ENCODE measurements at regions not wholly inside any gene's neighbourhood (a gene's known extent, or its start where the extent isn't known, plus 50 kb on each side); places are given as distances from the start of the nearest gene placed in this dataset.

DNA sequence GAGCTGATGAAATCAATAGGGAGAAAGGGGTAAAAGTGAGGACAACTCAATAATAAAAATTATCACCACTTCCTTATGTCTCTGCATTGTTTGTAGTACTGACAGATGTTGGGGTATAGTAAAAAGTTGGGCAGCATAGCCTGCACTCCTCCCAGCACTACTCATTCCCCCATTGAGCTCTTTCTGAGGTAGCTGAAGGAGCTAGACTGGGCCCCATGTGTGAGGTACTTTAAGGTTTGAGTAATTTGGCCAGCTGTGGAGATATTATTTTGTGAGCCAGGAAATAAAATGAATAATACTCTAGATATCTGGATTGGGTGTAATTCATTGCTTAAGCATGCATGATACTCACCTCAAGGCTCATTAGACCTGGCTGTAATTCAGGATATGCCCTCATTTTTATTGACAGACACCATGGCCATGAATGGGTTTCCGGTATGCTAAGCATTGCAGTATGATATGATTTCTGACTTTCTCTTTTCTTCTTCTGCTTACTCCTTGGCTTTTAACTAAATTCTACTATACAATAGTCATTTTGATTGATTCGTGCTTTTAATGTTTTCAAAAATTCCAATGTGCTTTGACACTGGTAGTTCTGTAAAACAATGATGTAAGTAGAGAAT, 283.9 kb upstream of the RIMS1 start:
- no peaks in the 10 kb centered on the region for H3K36me3 ChIP-seq (ENCODE audit: control insufficient read depth, insufficient read depth, low read length)
- no peak overlapping the region for H3K4me3 ChIP-seq (ENCODE audit: low read length)
- H3K27me3 ChIP-seq (ENCODE audit: control insufficient read depth, insufficient read depth, low read length), result no peaks in the 10 kb centered on the region
- no peak overlapping the region for H3K9ac ChIP-seq (ENCODE audit: low read length)
- no peaks in the 10 kb centered on the region for H3K4me1 ChIP-seq (ENCODE audit: control insufficient read depth, insufficient read depth, low read length)
- H3K9me3 ChIP-seq (ENCODE audit: control insufficient read depth, low read length), result no peaks in the 10 kb centered on the region

DNA sequence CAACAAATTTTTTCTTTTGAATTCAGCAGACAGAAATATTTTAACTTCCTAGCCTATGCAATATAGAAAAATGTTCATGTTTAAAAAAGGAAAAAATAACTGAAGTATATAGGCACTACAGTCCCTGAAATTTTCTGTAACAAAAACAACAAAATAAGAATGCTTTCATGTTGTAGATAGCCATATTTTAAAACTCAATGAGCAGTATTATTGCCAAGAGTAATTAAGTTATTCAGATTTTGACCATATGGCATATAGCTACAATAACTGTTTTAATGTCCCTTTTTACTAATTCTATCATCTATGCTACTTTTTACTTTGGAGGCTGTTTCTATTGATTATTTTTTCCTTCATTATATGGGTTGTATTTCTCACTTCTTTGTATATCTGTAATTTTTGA, 283.3 kb upstream of the RIMS1 start:
- H3K9me3 ChIP-seq (ENCODE audit: control insufficient read depth, low read length), result no peaks in the 10 kb centered on the region
- no peaks in the 10 kb centered on the region for H3K36me3 ChIP-seq (ENCODE audit: control insufficient read depth, insufficient read depth, low read length)
- no peaks in the 10 kb centered on the region for H3K4me1 ChIP-seq (ENCODE audit: control insufficient read depth, insufficient read depth, low read length)
- H3K9ac ChIP-seq (ENCODE audit: low read length), result no peak overlapping the region
- H3K27me3 ChIP-seq (ENCODE audit: control insufficient read depth, insufficient read depth, low read length), result no peaks in the 10 kb centered on the region
- H3K4me3 ChIP-seq (ENCODE audit: low read length), result no peak overlapping the region

DNA sequence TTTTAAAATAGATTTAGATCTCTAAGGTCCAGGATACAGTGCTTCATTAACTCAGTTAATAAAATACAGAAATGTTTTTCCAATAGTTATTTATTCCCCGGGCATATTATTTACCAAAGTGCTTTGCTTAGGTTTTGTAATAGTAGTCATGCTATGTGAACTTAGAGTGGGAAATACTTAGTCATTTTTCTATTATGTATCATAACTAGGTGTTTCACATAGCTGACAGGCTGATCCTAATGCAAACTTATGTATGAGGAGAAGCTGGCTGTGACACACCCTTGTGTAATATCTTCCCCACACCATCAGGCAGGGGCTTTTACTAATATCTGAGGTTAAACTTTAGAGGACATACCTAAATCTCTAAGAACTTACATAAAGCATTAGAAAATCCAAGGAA, 277.7 kb upstream of the RIMS1 start:
- H3K4me3 ChIP-seq (ENCODE audit: low read length), result no peak overlapping the region
- no peaks in the 10 kb centered on the region for H3K36me3 ChIP-seq (ENCODE audit: control insufficient read depth, insufficient read depth, low read length)

DNA sequence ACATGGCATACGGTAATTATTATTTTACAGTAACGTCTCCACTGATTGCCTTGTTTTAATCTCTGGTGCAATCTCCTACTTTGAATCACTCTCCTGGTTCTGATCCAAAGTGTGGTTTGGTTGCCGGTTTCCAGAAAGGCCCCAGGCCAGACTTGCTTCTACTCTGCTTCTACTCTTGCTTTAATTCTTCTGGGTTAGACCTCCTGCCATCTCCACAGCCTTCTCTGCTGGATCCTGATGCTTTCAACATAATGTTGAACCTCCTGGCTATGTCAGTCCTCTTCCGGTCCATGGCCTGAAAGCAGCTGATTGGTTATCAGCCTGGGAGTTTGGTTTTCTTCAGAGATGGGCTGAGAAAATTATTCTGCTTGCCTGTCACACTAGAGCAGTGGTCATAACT, 266.5 kb upstream of the RIMS1 start:
- Histone ChIP-seq H3K9ac (ENCODE audit: low read length) (no peak overlapping the region), H3K4me3 (ENCODE audit: low read length) (no peak overlapping the region), H3K27me3 (ENCODE audit: control insufficient read depth, insufficient read depth, low read length) (no peaks in the 10 kb centered on the region), H3K36me3 (ENCODE audit: control insufficient read depth, insufficient read depth, low read length) (no peaks in the 10 kb centered on the region), H3K9me3 (ENCODE audit: control insufficient read depth, low read length) (no peaks in the 10 kb centered on the region), H3K4me1 (ENCODE audit: control insufficient read depth, insufficient read depth, low read length) (no peaks in the 10 kb centered on the region)

More for the DNA sequence above, 277.7 kb upstream of the RIMS1 start:
- H3K9me3 ChIP-seq (ENCODE audit: control insufficient read depth, low read length), result no peaks in the 10 kb centered on the region
- no peaks in the 10 kb centered on the region for H3K27me3 ChIP-seq (ENCODE audit: control insufficient read depth, insufficient read depth, low read length)
- no peaks in the 10 kb centered on the region for H3K4me1 ChIP-seq (ENCODE audit: control insufficient read depth, insufficient read depth, low read length)
- no peak overlapping the region for H3K9ac ChIP-seq (ENCODE audit: low read length)

DNA sequence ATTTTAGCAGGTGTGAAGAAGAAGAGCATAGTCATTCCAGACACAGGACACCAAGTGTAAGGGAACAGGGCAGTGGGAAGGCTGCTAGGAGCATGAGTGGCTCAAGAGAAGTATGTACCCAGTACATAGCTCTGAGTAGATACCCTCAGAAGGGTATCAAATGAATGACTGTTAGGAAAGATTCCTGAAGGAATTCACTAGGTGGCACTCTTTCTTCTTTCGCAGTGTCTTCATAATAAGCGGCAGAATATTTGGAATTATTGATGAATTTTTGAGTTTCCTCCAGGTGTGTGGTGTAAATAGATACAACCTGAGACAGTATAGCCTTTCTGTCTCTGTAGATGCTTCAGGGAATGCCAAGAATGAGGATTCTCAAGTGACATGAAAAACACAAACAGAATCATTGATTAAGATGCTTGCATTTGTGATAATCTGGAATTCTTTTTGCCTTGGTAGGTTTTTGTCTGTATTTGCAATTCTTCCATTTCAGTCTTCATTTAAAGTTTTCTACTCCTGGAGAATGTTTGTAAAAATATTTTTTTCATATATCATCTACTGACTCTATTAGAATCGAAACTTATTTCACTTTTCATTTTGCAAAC, 264.3 kb upstream of the RIMS1 start:
- no peak overlapping the region for H3K9ac ChIP-seq (ENCODE audit: low read length)
- no peak overlapping the region for H3K4me3 ChIP-seq (ENCODE audit: low read length)
- H3K4me1 ChIP-seq (ENCODE audit: control insufficient read depth, insufficient read depth, low read length), result no peaks in the 10 kb centered on the region
- H3K9me3 ChIP-seq (ENCODE audit: control insufficient read depth, low read length), result no peaks in the 10 kb centered on the region
- H3K27me3 ChIP-seq (ENCODE audit: control insufficient read depth, insufficient read depth, low read length), result no peaks in the 10 kb centered on the region
- H3K36me3 ChIP-seq (ENCODE audit: control insufficient read depth, insufficient read depth, low read length), result no peaks in the 10 kb centered on the region

DNA sequence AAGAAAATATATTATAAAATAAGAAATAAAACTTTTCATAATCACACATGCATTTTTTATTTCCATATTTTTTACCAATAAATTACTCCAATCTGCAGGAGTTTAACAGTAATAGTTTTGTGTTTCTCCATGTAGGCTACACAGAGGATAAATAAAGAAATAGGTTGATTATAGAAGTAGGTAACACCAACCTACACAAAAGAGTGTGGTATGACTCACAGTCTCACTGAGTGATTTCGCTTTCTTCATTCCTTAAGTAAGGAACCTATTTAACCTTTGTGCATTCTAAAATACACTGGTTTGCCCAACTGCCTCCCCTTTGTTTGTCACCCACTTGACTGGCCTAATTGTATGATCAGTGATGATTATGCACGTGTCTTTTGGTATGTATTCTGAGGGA, 244.2 kb upstream of the RIMS1 start:
- Histone ChIP-seq H3K27me3 (ENCODE audit: control insufficient read depth, insufficient read depth, low read length) (no peaks in the 10 kb centered on the region), H3K9ac (ENCODE audit: low read length) (no peak overlapping the region), H3K36me3 (ENCODE audit: control insufficient read depth, insufficient read depth, low read length) (no peaks in the 10 kb centered on the region), H3K4me3 (ENCODE audit: low read length) (no peak overlapping the region), H3K4me1 (ENCODE audit: control insufficient read depth, insufficient read depth, low read length) (no peaks in the 10 kb centered on the region), H3K9me3 (ENCODE audit: control insufficient read depth, low read length) (no peaks in the 10 kb centered on the region)

DNA sequence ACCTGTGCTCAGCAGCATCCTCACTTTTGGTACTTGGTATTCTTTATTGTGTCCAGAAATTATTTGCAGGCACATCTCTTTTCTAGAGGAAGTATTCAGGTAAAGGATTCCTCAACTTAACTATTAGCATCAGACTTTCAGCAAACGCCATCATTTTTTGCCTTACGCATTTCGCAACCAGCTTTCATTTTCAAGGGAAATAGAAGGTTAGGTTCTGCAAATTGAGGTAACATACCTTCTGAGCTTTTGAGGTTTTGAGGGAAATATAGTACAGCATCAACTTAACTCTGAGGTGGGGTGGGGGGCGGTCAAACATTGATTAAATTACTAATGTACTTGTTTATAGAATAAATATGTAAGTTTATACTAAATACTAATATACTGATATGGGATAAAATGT, 243.6 kb upstream of the RIMS1 start:
- Histone ChIP-seq H3K9me3 (ENCODE audit: control insufficient read depth, low read length) (no peaks in the 10 kb centered on the region), H3K9ac (ENCODE audit: low read length) (no peak overlapping the region), H3K4me3 (ENCODE audit: low read length) (no peak overlapping the region), H3K36me3 (ENCODE audit: control insufficient read depth, insufficient read depth, low read length) (no peaks in the 10 kb centered on the region), H3K27me3 (ENCODE audit: control insufficient read depth, insufficient read depth, low read length) (no peaks in the 10 kb centered on the region), H3K4me1 (ENCODE audit: control insufficient read depth, insufficient read depth, low read length) (no peaks in the 10 kb centered on the region)

DNA sequence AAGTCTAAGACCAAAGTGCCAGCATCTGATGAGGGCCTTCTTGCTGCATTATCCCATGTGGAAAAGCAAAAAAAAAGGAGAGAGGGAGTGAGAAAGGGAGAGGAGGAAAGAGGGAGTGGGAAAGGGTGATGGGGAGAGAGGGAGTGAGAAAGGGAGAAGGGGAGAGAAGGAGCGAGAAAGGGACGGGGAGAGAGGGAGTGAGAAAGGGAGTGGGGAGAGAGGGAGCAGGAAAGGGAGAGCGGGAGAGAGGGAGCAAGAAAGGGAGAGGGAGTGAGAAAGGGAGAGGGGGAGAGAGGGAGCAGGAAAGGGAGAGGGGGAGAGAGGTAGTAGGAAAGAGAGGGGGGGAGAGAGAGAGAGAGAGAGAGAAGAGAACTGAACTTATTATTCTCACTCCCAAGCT, 241.1 kb upstream of the RIMS1 start:
- H3K9me3 ChIP-seq (ENCODE audit: control insufficient read depth, low read length), result no peaks in the 10 kb centered on the region

DNA sequence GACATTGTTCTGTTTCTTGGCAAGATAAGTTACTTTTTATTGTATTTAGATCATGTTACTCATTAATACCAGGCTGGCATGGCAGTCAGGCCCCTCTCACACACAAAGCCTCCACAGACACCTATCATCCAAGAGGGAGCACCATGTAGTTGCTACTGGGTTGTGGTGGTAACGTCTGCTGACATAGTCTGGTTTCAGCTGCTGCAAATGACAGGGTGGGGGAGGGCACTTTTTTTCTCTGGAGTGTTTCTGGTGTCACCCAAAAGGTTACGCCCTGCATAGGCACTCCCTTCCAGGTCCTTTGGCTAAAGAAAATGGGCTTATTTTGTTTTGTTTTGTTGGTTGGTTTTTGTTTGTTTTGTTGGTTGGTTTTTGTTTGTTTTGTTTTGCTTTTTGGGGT, 236.4 kb upstream of the RIMS1 start:
- H3K4me1 ChIP-seq (ENCODE audit: control insufficient read depth, insufficient read depth, low read length), result no peaks in the 10 kb centered on the region
- no peaks in the 10 kb centered on the region for H3K27me3 ChIP-seq (ENCODE audit: control insufficient read depth, insufficient read depth, low read length)
- no peaks in the 10 kb centered on the region for H3K36me3 ChIP-seq (ENCODE audit: control insufficient read depth, insufficient read depth, low read length)
- H3K9ac ChIP-seq (ENCODE audit: low read length), result no peak overlapping the region
- H3K4me3 ChIP-seq (ENCODE audit: low read length), result no peak overlapping the region
- H3K9me3 ChIP-seq (ENCODE audit: control insufficient read depth, low read length), result no peaks in the 10 kb centered on the region

More for the DNA sequence above, 241.1 kb upstream of the RIMS1 start:
- H3K36me3 ChIP-seq (ENCODE audit: control insufficient read depth, insufficient read depth, low read length), result no peaks in the 10 kb centered on the region
- no peaks in the 10 kb centered on the region for H3K4me1 ChIP-seq (ENCODE audit: control insufficient read depth, insufficient read depth, low read length)
- H3K27me3 ChIP-seq (ENCODE audit: control insufficient read depth, insufficient read depth, low read length), result no peaks in the 10 kb centered on the region
- no peak overlapping the region for H3K9ac ChIP-seq (ENCODE audit: low read length)
- no peak overlapping the region for H3K4me3 ChIP-seq (ENCODE audit: low read length)

DNA sequence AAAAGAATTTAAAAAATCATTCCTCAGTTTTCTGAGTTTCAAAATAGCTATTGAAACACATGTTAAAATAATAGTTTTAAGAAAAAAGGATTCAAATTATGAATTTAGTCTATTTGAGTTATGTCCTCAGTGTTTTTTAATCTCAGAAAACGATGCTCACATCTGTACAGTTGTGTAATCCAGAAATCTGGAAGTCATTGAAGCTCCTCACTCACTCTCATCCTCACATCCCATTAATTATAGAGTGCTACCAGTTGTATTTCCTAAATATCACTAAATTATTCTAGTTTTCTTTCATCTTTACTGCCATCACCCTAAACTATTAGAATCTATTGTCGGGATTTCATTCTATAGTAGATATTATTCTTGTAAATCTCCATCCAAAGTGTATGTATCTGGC, 234.7 kb upstream of the RIMS1 start:
- no peak overlapping the region for H3K4me3 ChIP-seq (ENCODE audit: low read length)
- no peaks in the 10 kb centered on the region for H3K4me1 ChIP-seq (ENCODE audit: control insufficient read depth, insufficient read depth, low read length)
- no peaks in the 10 kb centered on the region for H3K9me3 ChIP-seq (ENCODE audit: control insufficient read depth, low read length)
- no peak overlapping the region for H3K9ac ChIP-seq (ENCODE audit: low read length)
- H3K27me3 ChIP-seq (ENCODE audit: control insufficient read depth, insufficient read depth, low read length), result no peaks in the 10 kb centered on the region
- no peaks in the 10 kb centered on the region for H3K36me3 ChIP-seq (ENCODE audit: control insufficient read depth, insufficient read depth, low read length)

DNA sequence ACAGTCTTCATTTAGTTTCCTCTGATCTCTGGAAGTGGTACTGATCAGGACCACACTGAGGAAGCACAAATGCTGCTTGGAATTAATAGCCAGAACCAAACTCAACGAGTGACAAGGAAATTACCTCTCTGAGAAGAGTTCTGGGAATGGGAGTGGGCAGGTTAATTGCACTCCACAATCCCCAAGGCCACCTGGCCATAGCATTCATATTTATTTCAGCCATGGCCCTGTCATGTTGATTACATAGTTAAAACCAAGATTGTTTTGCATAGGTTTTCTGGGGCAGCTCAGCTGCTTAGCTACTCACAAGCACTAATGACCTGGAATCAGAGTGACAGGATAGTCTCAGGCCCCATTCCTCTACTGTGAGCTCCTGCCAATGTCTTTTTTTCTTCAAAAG, 230.2 kb upstream of the RIMS1 start:
- H3K4me1 ChIP-seq (ENCODE audit: control insufficient read depth, insufficient read depth, low read length), result no peaks in the 10 kb centered on the region
- H3K36me3 ChIP-seq (ENCODE audit: control insufficient read depth, insufficient read depth, low read length), result no peaks in the 10 kb centered on the region
- H3K9ac ChIP-seq (ENCODE audit: low read length), result no peak overlapping the region
- H3K9me3 ChIP-seq (ENCODE audit: control insufficient read depth, low read length), result no peaks in the 10 kb centered on the region
- no peaks in the 10 kb centered on the region for H3K27me3 ChIP-seq (ENCODE audit: control insufficient read depth, insufficient read depth, low read length)
- no peak overlapping the region for H3K4me3 ChIP-seq (ENCODE audit: low read length)

DNA sequence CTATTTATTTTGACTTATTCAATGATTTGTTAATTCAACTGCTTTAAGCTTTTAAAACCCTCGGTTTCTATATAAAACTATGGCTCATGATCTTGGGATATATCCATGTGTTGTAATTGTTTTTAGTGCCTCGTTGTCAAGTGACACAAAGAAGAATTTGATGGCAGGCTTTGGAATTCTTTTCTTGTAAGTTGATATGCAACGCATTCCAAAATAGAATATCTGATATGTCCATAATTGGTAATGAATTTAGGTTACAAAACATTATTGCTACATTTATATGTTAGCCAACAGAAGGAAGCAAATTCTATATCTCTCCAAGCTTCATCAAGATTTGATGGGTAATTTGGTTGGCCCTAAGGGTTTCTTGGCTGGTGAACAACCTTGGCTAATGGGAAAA, 220.4 kb upstream of the RIMS1 start:
- Histone ChIP-seq H3K4me1 (ENCODE audit: control insufficient read depth, insufficient read depth, low read length) (no peaks in the 10 kb centered on the region), H3K4me3 (ENCODE audit: low read length) (no peak overlapping the region), H3K9ac (ENCODE audit: low read length) (no peak overlapping the region), H3K9me3 (ENCODE audit: control insufficient read depth, low read length) (no peaks in the 10 kb centered on the region), H3K27me3 (ENCODE audit: control insufficient read depth, insufficient read depth, low read length) (no peaks in the 10 kb centered on the region), H3K36me3 (ENCODE audit: control insufficient read depth, insufficient read depth, low read length) (no peaks in the 10 kb centered on the region)

DNA sequence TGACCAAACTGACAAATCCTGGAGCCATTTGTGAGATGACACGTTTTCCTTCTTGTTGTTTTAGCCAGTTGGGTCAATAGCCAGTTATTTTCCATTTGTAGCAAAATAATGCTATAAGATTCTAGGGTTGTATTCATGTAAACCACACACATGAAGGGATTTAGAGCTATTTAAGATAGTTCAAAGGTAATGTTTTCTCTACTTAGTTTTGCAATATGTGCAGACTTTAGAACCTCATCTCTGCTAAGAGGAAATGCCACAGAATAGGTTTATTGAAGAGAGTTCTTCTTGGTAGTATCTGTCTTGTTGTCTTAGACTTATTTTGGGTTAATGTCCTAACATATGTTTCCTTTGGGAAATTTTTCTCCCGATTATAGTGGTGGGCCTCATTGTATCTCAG, 213.5 kb upstream of the RIMS1 start:
- no peak overlapping the region for H3K9ac ChIP-seq (ENCODE audit: low read length)
- no peaks in the 10 kb centered on the region for H3K36me3 ChIP-seq (ENCODE audit: control insufficient read depth, insufficient read depth, low read length)
- H3K4me1 ChIP-seq (ENCODE audit: control insufficient read depth, insufficient read depth, low read length), result no peaks in the 10 kb centered on the region
- H3K27me3 ChIP-seq (ENCODE audit: control insufficient read depth, insufficient read depth, low read length), result no peaks in the 10 kb centered on the region
- H3K9me3 ChIP-seq (ENCODE audit: control insufficient read depth, low read length), result no peaks in the 10 kb centered on the region
- no peak overlapping the region for H3K4me3 ChIP-seq (ENCODE audit: low read length)
